Muscle of arm (tissue), 1 donor: ENCODE measurements at regions not wholly inside any gene's neighbourhood (a gene's known extent, or its start where the extent isn't known, plus 50 kb on each side); places are given as distances from the start of the nearest gene placed in this dataset.

ENCODE experiments used
- DNase-seq: peaks from one replicate; pipeline ENCODE4 v3.0.0-alpha.2; 2013

DNA sequence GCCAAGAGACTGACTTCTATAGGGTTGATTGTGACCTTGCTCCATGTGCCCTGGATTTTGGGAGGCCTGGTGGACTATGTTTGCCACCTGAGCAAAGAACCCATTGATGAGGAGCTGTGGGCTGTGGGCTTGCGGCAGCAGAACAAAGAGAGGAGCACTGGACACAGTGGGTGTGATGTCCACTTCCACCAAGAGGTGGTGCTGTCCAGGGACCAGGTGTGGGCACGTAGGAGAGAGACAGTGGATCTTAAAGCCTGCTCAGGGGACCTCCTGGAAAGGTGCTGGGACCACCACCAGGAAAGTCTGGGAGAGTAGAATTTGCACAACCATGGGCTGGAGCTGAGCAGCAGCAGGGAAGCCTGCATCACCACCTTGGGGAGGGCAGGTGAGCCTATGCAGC is 106.7 kb upstream of the ETS2 start:
- DNase-seq, result no peak

DNA sequence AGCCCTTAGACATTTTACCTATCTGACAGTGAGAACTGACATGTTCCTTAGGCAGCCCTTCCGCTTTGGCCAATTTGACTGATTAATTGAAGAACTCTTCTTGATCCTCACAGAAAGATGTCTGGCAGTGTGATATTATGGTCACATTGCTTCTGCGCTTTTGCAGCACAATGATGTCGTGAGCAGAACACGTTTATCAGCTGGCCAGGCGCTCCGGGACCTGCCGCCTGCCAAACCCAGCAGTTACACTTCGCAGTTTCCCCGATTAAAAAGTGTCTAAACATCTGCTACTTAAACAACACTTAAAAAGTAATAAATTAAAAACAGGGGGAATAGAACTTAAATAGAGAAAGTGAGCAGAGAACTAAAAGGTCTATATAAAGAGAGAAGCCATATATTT is 103.5 kb upstream of the ETS2 start:
- no peak for DNase-seq

GRCh38 chr21:38709876-38710275 is 95.9 kb upstream of the ETS2 start:
- DNase-seq, result no peak

DNA sequence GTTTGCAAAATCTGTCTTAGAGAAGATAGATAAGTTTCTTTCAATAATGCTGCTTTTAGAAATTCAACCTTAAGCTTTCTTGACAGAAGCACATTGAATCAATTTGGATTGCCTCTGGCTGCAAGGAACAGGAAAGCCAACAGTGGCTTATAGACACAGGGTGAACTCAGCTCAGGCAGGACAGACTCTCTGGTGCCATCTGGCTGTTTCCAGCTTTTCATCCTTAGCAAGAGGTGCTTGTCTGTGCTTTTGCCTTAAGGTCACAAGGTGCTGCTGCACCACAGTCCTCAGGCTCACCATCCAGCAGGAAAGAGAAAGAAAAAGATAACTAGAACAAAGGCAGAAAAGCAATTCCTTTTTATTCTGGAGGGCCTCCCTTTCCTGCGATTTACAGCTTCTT is 93.7 kb upstream of the ETS2 start:
- no peak for DNase-seq

GRCh38 chr21:38712664-38713063 is 93.1 kb upstream of the ETS2 start:
- DNase-seq, result no peak

GRCh38 chr21:38714039-38714817 is 91.5 kb upstream of the ETS2 start:
- DNase-seq, result no peak

DNA sequence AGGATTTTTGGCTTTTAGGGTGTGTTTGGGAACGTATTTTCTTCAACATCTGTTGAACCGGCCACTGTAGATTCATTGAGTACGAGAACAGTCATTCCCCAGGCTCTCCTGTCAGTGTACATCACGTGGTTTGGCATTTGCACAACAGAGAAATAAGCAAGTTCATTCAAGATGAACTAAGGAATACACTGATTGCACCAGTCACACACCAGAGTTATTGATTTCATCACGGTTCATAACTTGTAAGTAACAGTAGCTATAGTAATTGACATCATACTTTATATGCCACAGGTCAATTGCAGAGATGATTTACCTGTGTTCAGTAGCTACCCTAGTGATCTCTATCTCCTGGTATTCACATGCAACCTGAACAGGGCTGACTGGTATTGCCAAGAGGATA is 90.7 kb upstream of the ETS2 start:
- no peak for DNase-seq

- no peak for DNase-seq
These were observed 89.6 kb upstream of the ETS2 start for GRCh38 chr21:38716088-38716487.

- no peak for DNase-seq
These were observed 88.8 kb upstream of the ETS2 start for GRCh38 chr21:38716942-38717341.

GRCh38 chr21:38718481-38718880 is 87.2 kb upstream of the ETS2 start:
- no peak for DNase-seq

DNA sequence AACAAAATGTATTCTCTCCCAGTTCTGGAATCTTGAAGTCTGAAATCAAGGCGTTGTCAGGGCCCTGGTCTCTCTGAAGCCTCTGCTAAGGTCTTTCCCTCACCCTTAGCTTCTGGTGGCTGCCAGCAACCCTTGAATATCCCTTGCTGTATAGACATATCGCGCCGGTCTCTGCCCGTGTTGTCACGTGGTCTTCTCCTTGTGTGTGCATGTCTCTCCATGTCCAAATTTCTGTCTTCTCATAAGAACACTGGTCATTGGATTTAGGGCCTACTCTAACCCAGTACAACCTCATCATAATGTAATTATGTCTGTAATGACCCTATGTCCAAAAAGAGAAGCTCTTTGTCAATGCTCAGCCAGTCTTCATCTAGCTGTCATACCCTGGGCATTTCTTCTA is 85.7 kb upstream of the ETS2 start:
- DNase-seq, result no peak

DNA sequence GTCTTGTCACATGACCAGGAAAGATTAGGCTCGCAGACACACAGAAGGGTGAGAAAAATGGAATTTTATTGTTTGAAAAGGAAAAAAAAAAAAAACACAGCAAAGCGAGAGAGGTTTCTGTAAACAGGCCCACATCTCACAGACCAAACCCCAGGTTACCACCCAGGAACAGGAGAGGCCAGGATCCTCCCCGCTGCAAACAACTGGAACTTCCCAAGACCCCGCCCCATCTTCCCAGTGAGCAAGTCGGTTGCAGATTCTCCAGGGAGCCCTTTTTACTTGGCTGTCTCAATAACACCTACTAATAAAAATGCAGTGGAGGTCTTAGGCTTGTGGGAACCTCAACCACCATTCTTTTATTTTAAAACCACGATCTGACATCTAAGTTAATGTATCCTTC is 84.7 kb upstream of the ETS2 start:
- DNase-seq, result no peak

DNA sequence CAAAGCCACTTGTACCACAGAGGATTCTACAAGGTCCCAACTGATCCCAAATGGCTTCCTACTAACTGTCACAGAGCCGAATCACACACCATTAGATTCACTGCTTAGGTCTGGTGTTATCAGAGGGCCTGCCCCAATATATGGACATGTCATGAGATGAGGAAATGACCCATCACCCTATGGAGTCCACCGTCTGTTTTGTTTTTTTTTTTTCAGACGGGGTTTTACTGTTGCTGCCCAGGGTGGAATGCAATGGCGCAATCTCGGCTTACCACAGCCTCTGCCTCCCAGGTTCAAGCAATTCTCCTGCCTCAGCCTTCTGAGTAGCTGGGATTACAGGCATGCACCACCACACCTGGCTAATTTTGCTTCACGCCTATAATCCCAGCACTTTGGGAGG is 83.8 kb upstream of the ETS2 start:
- no peak for DNase-seq

GRCh38 chr21:38725196-38726157 is 80.3 kb upstream of the ETS2 start:
- DNase-seq, result no peak

- DNase-seq, result no peak
These were observed 79.2 kb upstream of the ETS2 start for GRCh38 chr21:38726482-38726881.

- DNase-seq, result no peak
These were observed 76.4 kb upstream of the ETS2 start for GRCh38 chr21:38729291-38729690.

DNA sequence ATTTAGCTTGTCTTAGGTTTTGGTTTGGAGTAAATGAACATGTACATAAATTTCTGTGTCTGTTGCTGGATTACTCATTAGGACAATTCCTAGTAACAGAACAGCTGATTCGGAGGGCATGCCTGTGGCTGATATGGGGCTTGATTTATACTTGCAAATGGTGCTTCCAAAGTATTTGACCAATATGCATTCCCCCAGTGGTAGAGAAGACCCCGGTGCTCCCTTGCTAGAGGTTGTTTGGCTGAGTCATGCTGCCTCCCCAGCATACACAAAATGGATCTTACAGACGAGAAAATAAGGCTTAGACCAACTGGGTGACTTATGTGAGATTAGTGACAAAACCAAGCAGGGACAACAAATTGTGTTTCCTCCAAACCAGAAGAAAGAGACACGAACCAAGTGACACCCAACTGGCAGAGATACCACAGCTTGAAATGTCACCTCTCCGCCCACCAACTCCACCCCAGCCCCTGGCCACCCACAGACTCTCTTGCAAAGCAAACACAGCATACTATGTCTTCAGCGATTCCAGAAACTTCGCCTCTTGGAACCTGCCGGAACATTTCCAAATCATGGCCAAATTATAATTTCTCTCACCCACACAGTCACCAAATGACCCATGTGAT is 75.9 kb upstream of the ETS2 start:
- no peak for DNase-seq

GRCh38 chr21:38733972-38734546 is 71.7 kb upstream of the ETS2 start:
- peak; percentile 89 for DNase-seq

DNA sequence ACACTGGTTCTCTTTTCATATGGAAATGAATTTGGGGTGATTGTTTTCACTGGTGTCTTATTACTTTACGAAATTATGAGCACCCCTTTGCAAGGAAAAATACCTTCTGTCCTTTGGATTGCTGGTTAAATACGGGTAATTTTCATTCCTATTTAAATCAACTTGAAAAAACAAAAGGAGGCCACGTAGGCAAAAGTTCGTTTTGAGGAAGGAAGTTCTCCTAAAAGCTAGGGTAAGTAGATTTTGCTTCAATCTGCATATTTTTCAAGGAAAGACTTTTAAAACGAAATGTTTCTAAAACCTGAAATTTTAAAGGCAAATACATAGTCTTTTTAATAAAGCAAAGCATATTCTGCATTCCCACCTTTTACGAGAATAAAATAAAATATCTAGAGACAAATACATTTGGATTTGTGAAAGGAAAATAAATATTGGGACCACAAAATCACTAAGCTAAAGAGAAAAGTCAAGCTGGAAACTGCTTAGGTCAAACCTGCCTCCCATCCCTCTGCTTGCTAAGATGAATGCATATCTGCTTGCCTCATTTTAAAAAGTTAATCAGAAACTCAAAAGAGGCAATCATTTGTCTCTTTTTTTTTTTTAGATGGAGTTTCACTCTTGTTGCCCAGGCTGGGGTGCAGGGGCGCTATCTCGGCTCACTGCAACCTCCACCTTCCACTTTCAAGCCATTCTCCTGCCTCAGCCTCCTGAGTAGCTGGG is 70.9 kb upstream of the ETS2 start:
- DNase-seq, result no peak

DNA sequence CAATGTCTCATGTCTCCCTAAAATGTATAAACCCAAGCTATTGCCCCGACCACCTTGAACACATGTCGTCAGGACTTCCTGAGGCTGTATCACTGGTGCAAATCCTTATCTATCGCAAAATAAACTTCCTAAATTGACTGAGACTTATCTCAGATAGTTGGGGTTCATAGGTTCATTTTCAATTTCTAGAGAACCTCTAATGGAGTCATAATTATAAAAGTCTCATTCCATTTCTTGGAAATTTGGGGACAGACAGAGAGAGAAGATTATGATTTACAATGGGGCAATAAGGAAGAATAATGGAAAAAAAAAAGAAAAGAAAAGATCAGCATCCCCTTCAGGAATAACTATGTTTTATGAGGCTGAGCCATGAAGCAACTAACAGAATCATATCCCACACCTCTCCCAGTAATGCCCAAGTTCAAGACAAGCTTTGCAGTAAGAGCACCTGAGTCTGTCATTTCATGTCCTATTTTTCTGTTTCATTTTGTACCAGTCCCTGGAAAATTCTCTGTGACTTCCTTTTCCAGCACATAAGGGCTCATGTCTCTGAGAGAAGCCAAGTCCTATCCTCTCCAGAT is 70.0 kb upstream of the ETS2 start:
- DNase-seq, result no peak

- no peak for DNase-seq
These were observed 65.6 kb upstream of the ETS2 start for GRCh38 chr21:38740090-38740489.
